ENCODE measurements at regions not wholly inside any gene's neighbourhood (a gene's known extent, or its start where the extent isn't known, plus 50 kb on each side); places are given as distances from the start of the nearest gene placed in this dataset.

DNA sequence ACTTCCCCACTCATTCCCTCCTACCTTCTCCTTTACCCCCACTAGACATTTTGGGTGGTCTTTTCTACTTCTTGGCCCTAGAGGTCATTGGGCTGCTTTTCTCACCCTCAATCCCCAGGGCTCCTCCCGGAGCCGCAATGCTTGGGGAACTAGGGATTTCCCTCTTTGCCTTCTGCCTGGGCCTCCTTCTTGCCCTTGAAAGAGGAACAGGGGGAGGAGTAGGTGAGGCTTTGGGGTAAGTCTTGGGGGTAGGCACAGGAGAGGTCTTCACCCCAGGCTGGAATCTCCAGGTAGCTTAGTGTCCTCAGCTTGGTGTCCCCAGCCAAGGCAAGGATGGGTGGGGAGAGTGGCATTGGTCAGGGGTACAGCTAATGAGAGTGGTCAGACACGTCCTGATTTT lies 56.2 kb upstream of the EPS8L3 start:
- TF ChIP-seq, protein P1, sequence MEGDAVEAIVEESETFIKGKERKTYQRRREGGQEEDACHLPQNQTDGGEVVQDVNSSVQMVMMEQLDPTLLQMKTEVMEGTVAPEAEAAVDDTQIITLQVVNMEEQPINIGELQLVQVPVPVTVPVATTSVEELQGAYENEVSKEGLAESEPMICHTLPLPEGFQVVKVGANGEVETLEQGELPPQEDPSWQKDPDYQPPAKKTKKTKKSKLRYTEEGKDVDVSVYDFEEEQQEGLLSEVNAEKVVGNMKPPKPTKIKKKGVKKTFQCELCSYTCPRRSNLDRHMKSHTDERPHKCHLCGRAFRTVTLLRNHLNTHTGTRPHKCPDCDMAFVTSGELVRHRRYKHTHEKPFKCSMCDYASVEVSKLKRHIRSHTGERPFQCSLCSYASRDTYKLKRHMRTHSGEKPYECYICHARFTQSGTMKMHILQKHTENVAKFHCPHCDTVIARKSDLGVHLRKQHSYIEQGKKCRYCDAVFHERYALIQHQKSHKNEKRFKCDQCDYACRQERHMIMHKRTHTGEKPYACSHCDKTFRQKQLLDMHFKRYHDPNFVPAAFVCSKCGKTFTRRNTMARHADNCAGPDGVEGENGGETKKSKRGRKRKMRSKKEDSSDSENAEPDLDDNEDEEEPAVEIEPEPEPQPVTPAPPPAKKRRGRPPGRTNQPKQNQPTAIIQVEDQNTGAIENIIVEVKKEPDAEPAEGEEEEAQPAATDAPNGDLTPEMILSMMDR (tag by site-specific recombination; IDR thresholded peaks at IDR 0.05) = no peak
- no peak for TF ChIP-seq ZNF621 (tag by site-specific recombination; IDR thresholded peaks at IDR 0.05)
- TF ChIP-seq ZNF354C (tag by site-specific recombination; IDR thresholded peaks at IDR 0.05; ENCODE audit: borderline replicate concordance, low read depth) = no peak
- TF ChIP-seq ZNF768 (tag by site-specific recombination; IDR thresholded peaks at IDR 0.05) = no peak
- TF ChIP-seq, protein P2, sequence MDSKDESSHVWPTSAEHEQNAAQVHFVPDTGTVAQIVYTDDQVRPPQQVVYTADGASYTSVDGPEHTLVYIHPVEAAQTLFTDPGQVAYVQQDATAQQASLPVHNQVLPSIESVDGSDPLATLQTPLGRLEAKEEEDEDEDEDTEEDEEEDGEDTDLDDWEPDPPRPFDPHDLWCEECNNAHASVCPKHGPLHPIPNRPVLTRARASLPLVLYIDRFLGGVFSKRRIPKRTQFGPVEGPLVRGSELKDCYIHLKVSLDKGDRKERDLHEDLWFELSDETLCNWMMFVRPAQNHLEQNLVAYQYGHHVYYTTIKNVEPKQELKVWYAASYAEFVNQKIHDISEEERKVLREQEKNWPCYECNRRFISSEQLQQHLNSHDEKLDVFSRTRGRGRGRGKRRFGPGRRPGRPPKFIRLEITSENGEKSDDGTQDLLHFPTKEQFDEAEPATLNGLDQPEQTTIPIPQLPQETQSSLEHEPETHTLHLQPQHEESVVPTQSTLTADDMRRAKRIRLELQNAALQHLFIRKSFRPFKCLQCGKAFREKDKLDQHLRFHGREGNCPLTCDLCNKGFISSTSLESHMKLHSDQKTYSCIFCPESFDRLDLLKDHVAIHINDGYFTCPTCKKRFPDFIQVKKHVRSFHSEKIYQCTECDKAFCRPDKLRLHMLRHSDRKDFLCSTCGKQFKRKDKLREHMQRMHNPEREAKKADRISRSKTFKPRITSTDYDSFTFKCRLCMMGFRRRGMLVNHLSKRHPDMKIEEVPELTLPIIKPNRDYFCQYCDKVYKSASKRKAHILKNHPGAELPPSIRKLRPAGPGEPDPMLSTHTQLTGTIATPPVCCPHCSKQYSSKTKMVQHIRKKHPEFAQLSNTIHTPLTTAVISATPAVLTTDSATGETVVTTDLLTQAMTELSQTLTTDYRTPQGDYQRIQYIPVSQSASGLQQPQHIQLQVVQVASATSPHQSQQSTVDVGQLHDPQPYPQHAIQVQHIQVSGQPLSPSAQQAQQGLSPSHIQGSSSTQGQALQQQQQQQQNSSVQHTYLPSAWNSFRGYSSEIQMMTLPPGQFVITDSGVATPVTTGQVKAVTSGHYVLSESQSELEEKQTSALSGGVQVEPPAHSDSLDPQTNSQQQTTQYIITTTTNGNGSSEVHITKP (tag by site-specific recombination; IDR thresholded peaks at IDR 0.05) = no peak

Measured in HEK293 (cell line).